Activated T-cell treated with anti-CD3 and anti-CD28 coated beads for 48 hours (primary cell): ENCODE measurements at regions not wholly inside any gene's neighbourhood (a gene's known extent, or its start where the extent isn't known, plus 50 kb on each side); places are given as distances from the start of the nearest gene placed in this dataset.

ENCODE experiments used
- DNase-seq: peaks from one replicate; pipeline ENCODE4 v3.0.0-alpha.2; 2020; ENCODE audit warnings: low read depth

GRCh38 chr13:26965952-26966700, 205.5 kb downstream of the USP12 start:
- no peak for DNase-seq

- DNase-seq = no peak
Observed at GRCh38 chr13:26964278-26965250, 204.0 kb upstream of the GPR12 start.

- DNase-seq = no peak
Observed at GRCh38 chr13:26962671-26963070, 202.1 kb upstream of the GPR12 start.

- no peak for DNase-seq
Observed at GRCh38 chr13:26961890-26962615, 201.5 kb upstream of the GPR12 start.

- no peak for DNase-seq
Observed at GRCh38 chr13:26957182-26957581, 196.6 kb upstream of the GPR12 start.

GRCh38 chr13:26956522-26957142, 196.0 kb upstream of the GPR12 start:
- DNase-seq = no peak

DNA sequence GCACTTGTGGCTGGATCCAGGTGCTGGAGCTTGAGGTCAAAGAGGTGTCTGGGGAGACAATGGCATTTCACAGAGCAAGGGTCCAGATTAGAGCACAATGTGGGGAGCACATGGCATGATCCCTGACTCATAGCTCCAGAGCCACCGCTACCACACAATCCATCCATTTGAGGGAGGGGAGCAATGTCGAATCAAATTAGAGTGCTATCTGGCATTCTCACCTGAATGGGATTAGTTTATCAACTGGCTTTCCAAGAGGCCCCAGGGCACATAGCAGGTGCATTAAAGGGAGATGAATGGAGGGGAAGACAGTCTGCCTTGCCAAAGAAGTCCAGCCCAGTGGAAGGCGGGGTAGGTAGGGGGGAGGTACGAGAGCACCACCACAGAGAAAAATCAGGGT, 194.4 kb upstream of the GPR12 start:
- DNase-seq = no peak

DNA sequence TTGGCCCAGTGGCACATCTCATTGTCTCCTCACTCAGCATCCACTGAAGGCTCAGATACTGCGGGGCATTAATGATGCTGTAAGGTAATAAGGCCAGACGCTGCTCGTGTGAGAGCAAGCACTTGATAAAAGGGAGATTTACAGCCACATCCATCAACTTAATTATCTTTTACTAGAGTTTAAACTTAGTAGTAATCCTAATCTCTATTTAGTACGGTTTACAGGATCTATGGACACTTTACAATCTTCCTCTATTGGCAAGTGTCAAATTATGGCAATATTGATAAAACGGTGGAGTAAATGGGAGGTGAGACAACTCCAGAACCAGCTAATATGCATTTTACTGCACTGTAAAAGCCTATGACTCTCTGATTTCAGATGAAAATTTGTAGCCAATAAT, 192.7 kb upstream of the GPR12 start:
- no peak for DNase-seq

DNA sequence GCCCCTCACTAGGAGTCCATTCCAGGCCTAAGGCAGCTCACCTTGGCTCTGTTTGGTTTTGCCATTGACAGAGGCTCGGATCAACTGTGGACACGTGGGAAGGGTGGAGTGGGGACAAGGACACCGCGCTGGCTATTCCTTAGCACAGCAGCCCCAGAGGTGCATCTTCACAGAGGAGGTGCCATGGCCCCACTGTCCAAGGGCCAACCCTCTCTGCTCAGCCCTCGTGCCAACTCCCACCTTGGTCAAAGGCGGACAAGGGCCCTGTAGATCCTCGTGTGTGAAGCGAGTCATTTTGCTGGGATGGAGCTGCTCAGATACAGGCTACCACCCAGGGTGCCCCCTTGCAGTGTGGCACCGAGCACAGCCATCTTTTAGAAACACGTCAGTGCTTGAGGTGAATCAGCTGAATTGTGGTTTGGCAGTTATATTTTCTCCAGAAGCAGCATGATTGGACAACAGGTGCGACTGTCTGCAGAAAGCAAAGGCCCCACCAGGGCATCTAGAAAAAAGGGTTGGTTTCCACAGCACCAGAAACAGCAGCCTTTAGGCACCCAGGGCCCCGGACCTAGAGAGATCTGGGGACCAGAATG, 192.1 kb upstream of the GPR12 start:
- DNase-seq = no peak

GRCh38 chr13:26951581-26952177, 191.1 kb upstream of the GPR12 start:
- DNase-seq = no peak

GRCh38 chr13:26950968-26951367, 190.4 kb upstream of the GPR12 start:
- no peak for DNase-seq

DNA sequence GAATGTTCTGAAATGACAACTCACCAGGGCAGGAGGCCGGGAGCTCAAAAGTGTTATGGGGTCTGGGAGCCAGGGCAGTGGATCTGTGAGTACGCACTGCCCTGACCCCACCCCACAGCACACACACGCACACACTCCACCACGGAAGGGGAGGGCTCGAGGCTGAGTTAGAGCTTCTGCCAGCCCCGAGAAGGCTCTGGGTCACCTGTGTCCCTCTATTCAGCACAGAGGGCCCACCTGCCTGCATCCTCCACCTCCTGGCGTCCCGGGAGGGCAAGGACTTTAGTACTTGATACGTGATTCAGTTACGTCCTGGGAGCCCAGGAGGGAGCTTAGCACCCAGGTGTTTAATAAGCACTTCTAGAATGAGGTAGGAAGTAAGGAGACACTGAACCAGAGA, 190.0 kb upstream of the GPR12 start:
- no peak for DNase-seq

- no peak for DNase-seq
Observed at GRCh38 chr13:26949701-26950502, 189.3 kb upstream of the GPR12 start.

- DNase-seq = no peak
Observed at GRCh38 chr13:26948353-26948752, 187.8 kb upstream of the GPR12 start.

GRCh38 chr13:26946684-26947343, 186.2 kb upstream of the GPR12 start:
- DNase-seq = no peak

DNA sequence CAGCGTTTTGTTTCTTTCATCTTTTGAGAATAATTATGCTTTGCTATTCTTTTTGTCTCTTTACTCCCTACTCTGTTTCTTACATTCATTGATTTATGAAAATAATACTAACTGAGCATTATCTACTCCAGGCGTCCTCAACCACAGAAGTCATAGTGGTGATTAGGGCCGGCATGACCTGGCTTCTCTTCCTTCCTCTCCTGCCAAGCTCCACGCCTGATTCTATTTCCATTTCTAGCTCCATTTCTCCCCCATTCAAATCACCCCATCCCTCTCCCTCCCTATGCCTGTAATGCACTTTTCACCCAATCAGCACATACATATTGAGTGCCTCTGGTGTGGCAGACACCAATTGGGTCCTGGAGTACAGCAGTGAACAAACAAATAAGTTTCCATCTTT, 183.2 kb upstream of the GPR12 start:
- DNase-seq = no peak

GRCh38 chr13:26942184-26942583, 181.6 kb upstream of the GPR12 start:
- DNase-seq = no peak

- DNase-seq = no peak
Observed at GRCh38 chr13:26941345-26942174, 181.0 kb upstream of the GPR12 start.

DNA sequence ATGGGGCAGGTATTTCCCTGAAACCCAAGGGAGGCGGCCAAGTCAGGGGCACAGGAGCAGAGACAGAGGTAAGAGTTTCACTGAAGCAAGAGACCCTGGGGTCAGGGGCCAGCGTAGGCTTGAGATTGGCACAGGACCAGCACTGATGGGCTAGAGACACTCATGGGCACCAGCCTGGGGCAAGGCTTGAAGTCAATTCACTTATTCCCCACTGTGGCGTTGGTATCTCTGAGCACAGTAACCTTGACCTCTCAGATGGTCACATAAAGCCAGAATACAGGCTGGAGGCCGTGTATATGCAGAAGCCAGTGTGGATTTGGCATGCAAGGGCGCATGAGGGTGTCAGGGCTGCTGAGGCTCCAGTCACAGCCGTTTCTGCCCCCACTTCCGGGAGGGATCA, 173.5 kb upstream of the GPR12 start:
- no peak for DNase-seq
